Fibroblast of skin of left biceps (primary cell): ENCODE measurements at regions not wholly inside any gene's neighbourhood (a gene's known extent, or its start where the extent isn't known, plus 50 kb on each side); places are given as distances from the start of the nearest gene placed in this dataset.
A peak's percentile ranks its signal among the peaks of the same experiment; 100 is the strongest.
"Not testable (repeated sequence)": the region's sequence is repeated elsewhere in the genome, so short reads cannot be mapped to it uniquely, and the experiment has no call there.

Experiments
- DNase-seq, 2 experiments: peaks; one replicate each; pipeline ENCODE4 v3.0.0-alpha.2; 2013; ENCODE audit warnings: low read depth in 2 of 2

GRCh38 chr1:191731608-191732302 lies 426.5 kb upstream of the RGS18 start:
- not testable (repeated sequence) for DNase-seq

- no peak for DNase-seq
These were observed 423.9 kb upstream of the RGS18 start for GRCh38 chr1:191734321-191734720.

DNA sequence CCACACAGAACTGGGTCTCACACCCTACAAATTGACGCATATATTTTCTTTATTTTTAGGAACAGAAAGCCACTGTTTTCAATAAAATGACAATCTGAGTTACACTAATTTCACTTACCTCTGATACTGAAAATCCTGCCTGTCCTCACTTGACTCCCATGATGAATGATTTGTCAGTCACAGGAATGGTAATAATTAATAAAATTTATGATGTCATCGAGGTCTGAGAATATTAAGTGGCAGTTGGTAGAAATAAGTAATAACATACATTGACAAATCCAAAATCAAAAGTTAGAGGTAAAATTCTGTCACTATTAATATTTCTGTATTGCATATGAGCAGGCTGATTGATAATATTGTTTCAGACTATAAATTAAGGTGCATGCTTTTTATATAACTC lies 418.7 kb upstream of the RGS18 start:
- DNase-seq = no peak

GRCh38 chr1:191752342-191752741 lies 405.9 kb upstream of the RGS18 start:
- no peak for DNase-seq

GRCh38 chr1:191760016-191760415 lies 398.2 kb upstream of the RGS18 start:
- no peak for DNase-seq

GRCh38 chr1:191788551-191788950 lies 369.7 kb upstream of the RGS18 start:
- no peak for DNase-seq

DNA sequence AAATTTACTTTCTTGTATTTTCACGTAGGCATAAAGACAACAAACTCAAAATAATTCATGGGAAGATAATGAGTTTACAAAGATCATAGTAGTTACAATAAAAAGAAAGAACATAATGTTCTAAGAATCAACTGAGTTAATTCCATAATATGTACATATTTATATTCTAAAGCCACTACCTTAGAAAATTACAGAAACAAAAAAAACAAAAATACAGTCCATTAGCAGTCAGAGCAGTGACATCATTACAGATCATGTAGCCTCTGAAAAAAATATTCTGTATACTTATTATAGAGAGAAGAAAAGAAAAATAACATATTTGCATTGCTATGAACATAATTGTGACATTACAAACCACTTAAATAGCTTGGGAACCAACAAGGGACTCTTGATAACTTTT lies 360.1 kb upstream of the RGS18 start:
- DNase-seq = no peak

- no peak for DNase-seq
These were observed 354.0 kb upstream of the RGS18 start for GRCh38 chr1:191804311-191804710.

GRCh38 chr1:191813593-191813992 lies 344.7 kb upstream of the RGS18 start:
- DNase-seq = not testable (repeated sequence)

DNA sequence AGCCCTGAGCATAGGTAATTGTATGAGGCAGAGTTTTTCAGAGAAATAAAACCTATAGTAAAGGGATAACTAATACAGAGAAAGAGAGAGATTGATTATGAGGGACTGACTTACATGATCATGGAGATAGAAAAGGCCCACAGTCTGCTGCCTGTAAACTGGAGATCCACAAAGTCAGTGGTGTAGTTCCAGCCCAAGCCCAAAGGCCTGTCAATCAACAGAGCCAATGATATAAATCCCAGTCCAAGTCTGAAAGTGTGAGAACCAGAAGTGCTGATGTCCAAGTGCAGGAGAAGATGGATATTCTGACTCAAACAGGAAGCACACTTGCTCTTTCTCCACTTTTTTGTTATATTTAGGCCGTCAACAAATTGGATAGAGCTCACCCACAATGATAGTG lies 340.1 kb upstream of the RGS18 start:
- no peak for DNase-seq

GRCh38 chr1:191831572-191831971 lies 326.7 kb upstream of the RGS18 start:
- no peak for DNase-seq

GRCh38 chr1:191839891-191840290 lies 318.4 kb upstream of the RGS18 start:
- DNase-seq = peak; percentile 25 to 30

GRCh38 chr1:191851799-191852595 lies 306.3 kb upstream of the RGS18 start:
- no peak for DNase-seq

GRCh38 chr1:191852907-191853306 lies 305.4 kb upstream of the RGS18 start:
- DNase-seq = no peak

- no peak for DNase-seq
These were observed 300.7 kb upstream of the RGS18 start for GRCh38 chr1:191857600-191857999.

- no peak for DNase-seq
These were observed 292.8 kb upstream of the RGS18 start for GRCh38 chr1:191865479-191865878.

GRCh38 chr1:191866155-191866554 lies 292.1 kb upstream of the RGS18 start:
- DNase-seq = no peak

DNA sequence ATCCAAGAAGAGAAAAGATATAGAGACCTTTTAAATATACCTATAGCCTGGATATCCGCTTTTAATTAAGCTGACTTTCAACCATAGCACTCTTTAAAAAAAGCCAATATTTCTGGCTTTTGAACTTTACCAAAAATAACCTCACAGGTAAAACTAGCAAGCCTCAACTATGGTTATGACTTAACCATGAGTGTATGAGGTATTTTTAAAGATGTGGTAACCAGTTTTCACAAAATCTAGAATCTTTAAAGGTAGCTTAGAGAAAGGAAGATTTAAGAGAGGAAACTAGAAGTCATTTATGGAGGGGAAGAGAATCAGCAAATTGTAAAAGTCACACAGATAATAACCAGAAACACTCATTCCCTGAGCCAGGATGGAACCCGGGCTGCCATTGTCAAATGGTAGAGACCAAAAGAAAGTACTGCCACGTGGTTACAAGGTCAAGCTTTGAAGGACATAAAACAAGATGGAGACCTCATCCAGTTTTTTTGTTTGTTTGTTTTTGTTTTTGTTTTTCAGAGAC lies 288.4 kb upstream of the RGS18 start:
- no peak for DNase-seq

DNA sequence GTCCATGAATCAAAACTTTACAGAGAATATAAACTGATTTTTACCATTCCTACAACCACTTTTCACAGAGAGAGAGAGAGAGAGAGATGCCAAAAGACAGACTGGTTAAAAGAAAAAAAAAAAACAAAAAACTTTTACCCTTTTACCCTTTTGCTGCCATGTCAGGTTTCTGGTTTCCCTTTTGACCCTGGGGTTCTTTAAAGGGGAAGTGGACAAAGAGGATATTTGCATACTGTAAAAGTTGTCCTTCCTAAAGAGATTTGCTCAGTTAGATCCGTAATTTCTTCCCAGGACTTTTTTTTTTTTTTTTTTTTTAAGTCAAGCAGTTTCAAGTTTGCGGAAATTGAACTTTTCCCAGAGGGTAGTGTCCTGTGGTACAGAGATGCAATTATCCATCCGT lies 287.8 kb upstream of the RGS18 start:
- no peak for DNase-seq

GRCh38 chr1:191875994-191876393 lies 282.3 kb upstream of the RGS18 start:
- no peak for DNase-seq

DNA sequence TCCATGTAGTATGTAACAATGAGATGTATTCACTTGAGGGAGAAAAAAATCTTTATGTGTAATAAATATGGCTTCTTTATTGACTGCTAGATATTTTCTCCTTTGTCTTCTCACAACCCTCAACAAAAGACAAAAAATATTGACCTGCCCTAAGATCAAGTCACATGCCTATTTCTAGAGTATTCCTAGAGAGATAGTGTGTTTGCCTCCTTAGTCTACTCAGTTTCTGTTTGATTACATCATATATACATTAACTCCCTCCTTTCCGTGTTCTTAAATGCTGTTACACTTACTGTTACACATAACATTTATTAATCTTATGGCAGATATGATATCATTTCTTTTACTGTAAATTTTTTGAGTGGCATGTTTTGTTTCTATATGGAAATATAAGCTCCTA lies 281.6 kb upstream of the RGS18 start:
- no peak for DNase-seq

- no peak for DNase-seq
These were observed 275.4 kb upstream of the RGS18 start for GRCh38 chr1:191882870-191883269.

DNA sequence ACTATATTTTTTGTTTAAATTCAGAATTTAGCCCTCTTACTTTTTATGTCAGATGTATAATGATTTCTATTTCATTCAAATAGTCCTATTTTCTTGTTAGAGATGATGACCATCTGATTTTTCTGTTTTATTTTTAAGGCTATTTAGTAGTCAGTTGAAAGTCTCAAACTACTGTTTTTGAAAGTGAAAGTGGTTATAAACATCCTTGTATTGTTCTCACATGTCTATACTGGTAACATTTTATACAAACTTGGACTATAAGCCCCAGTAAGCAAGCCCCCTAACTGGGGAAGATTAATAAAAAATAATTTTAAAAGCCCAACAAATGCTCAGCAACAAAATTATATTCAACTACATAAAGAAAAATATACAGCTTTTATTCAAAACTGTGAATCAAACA lies 271.3 kb upstream of the RGS18 start:
- no peak for DNase-seq
